GM10266 (cell line): ENCODE measurements at regions not wholly inside any gene's neighbourhood (a gene's known extent, or its start where the extent isn't known, plus 50 kb on each side); places are given as distances from the start of the nearest gene placed in this dataset.

Source experiments
- DNase-seq: peaks from one replicate; pipeline ENCODE4 v3.0.0; 2012; ENCODE audit errors: extremely low spot score
- TF ChIP-seq, protein P1 (sequence below): IDR thresholded peaks from 2 replicates; pipeline ENCODE4 v1.5.1; 2012; ENCODE audit warnings: mild to moderate bottlenecking, low read depth; ENCODE audit not compliant: control insufficient read depth, insufficient read depth; ENCODE audit errors: missing control alignments

DNA sequence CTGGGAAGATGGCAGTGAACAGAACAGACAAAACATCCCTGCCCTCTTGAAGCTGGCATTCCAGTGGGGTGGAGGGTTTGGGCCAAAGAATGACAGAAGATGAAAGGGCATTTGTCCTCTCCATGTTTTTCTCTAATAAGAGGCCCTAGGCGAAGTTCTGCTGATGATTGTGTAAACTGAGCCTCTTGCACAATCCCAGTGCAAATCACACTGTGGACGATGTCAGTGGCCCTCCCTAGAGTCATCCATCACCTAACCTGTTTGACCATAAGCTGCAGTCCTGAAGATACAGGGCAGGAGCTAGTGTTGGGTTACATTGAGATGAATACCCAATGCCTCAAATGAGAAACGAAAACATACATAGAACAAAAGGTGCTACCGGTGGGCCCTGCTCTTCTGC lies 622.4 kb upstream of the TBX3 start:
- no peak for DNase-seq
- TF ChIP-seq, protein P1, sequence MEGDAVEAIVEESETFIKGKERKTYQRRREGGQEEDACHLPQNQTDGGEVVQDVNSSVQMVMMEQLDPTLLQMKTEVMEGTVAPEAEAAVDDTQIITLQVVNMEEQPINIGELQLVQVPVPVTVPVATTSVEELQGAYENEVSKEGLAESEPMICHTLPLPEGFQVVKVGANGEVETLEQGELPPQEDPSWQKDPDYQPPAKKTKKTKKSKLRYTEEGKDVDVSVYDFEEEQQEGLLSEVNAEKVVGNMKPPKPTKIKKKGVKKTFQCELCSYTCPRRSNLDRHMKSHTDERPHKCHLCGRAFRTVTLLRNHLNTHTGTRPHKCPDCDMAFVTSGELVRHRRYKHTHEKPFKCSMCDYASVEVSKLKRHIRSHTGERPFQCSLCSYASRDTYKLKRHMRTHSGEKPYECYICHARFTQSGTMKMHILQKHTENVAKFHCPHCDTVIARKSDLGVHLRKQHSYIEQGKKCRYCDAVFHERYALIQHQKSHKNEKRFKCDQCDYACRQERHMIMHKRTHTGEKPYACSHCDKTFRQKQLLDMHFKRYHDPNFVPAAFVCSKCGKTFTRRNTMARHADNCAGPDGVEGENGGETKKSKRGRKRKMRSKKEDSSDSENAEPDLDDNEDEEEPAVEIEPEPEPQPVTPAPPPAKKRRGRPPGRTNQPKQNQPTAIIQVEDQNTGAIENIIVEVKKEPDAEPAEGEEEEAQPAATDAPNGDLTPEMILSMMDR: no peak

DNA sequence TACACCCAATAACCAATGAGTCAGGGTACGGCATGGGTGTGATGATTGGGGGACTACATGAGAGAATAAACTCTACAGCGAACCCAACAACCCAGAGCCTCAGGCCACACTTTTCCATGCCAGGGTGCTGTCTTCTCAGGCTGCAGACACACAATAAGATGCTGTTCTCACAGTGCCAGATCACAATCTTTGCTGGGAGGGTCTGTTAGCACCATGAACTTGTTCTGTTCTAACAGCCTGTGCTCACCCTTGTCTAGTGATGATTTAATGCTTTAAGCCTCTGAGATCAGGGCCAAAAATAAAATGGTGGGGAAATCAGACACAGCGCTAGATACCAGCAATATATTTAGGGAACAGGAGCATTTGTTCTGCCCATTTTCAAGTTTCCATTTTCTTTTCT lies 621.9 kb upstream of the TBX3 start:
- no peak for DNase-seq
- TF ChIP-seq, protein P1: no peak

DNA sequence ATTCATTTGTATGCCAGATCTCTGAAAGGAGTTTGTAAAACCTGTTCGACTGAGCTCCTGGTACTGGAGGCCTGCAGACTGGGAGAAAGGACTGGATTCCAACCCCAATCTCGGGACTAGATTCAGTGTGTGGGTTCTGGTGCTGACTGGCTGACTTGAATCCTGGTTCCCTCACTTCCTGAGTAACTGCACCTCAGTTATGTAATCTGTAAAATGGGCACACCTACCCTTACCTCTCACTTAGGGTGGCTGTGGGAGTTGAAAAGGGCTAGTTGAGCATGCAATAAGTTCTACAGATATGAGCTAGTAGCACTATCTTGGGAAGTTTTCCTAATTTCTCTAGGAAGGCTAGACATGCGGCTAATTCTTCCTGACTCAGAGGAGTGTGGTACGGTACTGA lies 621.3 kb upstream of the TBX3 start:
- no peak for DNase-seq
- TF ChIP-seq, protein P1: no peak

DNA sequence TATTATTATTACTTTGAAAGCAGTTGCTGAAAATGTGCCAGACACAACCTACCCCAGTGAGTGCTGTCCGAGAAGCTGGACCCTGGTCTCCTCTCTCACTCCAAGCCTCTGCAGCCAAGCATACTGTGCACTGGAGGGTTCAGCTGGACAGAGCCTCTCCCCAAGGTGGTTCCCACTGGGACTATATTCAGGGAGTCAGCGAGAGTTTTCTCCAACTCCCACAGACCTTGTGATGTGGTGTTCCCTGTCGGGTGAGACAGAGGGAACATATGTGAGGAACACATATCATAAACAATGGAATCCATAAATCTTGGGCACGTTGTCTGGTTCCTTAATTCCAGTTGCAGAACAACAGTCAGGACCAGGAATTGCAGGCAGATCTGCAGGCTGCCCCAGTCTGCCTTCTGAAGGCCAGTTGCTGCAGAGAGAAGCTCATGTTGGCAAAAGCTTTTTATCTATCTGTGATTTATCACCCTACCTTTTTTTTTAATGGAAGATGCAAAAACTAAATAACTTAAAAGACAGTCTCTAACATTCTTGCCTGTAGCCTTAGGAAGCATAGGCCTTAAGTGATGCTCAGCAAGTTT lies 619.8 kb upstream of the TBX3 start:
- DNase-seq: no peak
- TF ChIP-seq, protein P1: no peak

DNA sequence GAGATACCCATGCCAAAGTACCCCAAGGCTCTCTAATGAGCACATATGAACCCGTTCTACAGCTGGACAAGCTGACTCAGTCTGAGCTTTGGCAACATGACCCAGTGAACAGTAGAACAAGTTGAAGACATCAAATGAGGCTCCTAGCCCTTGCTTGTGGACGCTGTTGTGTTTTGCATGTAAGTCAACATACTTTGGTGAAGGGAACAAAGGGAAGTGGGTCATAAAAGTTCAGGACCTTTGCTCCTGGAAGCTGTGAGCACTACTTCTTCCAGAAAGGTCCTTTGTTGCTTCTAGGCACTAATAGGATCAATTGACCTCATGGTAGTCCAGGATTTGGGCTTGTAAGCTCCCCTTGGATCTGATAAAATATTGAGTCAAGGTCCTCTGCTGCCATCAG lies 613.5 kb upstream of the TBX3 start:
- no peak for DNase-seq

DNA sequence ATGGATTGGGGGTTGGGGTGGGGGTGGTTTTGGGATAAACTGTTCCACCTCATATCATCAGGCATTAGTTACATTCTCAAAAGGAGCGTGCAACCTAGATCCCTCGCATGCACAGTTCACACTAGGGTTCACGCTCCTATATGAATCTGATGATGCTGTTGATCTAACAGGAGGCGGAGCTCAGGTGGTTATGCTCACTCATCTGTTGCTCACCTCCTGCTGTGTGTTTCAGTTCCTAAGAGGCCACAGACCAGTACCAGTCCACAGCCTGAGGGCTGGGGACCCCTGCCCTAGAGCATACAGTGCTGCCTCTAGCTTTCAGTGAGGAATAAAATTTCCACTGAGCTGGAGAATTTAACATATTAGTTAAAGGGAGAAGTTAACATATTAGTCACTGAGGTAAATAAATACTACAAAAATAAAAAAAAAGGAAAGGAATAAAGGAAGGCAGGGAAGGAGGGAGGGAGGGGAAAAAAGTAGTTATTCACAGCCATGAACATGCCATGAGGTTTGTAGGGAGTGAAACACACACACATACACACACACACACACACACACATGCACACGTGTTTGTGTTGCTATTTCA lies 612.7 kb upstream of the TBX3 start:
- no peak for DNase-seq
- TF ChIP-seq, protein P1: no peak

More for the DNA sequence above, 613.5 kb upstream of the TBX3 start:
- TF ChIP-seq, protein P1: no peak

DNA sequence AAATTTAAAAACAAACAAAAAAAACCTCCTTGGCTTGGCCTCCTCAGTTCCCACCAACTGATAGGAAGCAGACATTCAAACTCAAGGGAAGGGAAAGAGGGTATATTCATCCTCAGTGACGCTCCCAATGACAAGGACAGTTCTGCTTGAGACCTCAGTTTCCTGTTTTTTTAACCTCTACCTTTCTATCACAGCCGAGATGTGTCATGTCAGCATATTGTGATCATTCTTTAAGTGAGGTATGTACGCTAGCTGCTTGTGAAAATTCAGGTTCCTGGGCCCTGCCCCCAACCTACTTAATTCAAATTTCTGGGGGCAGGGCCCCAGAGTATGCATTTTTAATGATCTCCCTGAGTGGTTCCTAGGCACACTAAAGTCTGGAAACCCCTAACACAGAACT lies 611.9 kb upstream of the TBX3 start:
- TF ChIP-seq, protein P1: no peak
- no peak for DNase-seq
